ENCODE measurements at regions not wholly inside any gene's neighbourhood (a gene's known extent, or its start where the extent isn't known, plus 50 kb on each side); places are given as distances from the start of the nearest gene placed in this dataset.

DNA sequence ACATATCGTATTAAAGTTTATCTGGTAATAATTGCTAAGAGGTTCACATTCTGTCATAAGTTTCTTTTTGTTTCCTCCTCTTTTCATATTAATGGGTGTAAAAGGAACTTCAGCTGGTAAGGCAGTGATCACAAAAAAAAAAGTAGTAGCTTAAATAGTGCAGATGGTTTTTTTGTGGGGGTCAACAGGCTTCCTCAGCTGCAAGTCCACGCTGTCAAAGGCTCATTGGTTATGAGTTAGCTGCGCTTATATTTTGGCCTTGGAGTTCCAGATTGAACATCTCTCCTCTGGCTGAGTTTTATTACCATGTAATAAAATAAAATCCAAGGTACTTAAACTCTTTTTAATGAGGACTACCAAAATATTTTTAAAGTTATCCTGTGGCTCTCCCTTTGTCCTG, 277.0 kb upstream of the ZEB2 start:
- DNase-seq, result no peak
- Histone ChIP-seq H3K36me3 (no peaks in the 10 kb centered on the region), H3K9me3 (ENCODE audit: severe bottlenecking) (no peaks in the 10 kb centered on the region), H3K4me3 (ENCODE audit: low read depth, low read length) (no peak overlapping the region), H3K27me3 (ENCODE audit: insufficient read depth, low read depth, severe bottlenecking) (no peaks in the 10 kb centered on the region), H3K27ac (no peak overlapping the region)
- TF ChIP-seq, protein P1, sequence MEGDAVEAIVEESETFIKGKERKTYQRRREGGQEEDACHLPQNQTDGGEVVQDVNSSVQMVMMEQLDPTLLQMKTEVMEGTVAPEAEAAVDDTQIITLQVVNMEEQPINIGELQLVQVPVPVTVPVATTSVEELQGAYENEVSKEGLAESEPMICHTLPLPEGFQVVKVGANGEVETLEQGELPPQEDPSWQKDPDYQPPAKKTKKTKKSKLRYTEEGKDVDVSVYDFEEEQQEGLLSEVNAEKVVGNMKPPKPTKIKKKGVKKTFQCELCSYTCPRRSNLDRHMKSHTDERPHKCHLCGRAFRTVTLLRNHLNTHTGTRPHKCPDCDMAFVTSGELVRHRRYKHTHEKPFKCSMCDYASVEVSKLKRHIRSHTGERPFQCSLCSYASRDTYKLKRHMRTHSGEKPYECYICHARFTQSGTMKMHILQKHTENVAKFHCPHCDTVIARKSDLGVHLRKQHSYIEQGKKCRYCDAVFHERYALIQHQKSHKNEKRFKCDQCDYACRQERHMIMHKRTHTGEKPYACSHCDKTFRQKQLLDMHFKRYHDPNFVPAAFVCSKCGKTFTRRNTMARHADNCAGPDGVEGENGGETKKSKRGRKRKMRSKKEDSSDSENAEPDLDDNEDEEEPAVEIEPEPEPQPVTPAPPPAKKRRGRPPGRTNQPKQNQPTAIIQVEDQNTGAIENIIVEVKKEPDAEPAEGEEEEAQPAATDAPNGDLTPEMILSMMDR (IDR thresholded peaks at IDR 0.05; ENCODE audit: low read depth, low read length), result no peak

- no peaks in the 10 kb centered on the region for H3K9me3 ChIP-seq (ENCODE audit: severe bottlenecking)
- H3K36me3 ChIP-seq, result no peaks in the 10 kb centered on the region
- H3K4me3 ChIP-seq (ENCODE audit: low read depth, low read length), result no peak overlapping the region
- no peaks in the 10 kb centered on the region for H3K27me3 ChIP-seq (ENCODE audit: insufficient read depth, low read depth, severe bottlenecking)
- TF ChIP-seq, protein P1 (IDR thresholded peaks at IDR 0.05; ENCODE audit: low read depth, low read length), result no peak
- H3K27ac ChIP-seq, result no peak overlapping the region
- no peak for DNase-seq
Observed at GRCh38 chr2:144796164-144796563, 276.2 kb upstream of the ZEB2 start.

DNA sequence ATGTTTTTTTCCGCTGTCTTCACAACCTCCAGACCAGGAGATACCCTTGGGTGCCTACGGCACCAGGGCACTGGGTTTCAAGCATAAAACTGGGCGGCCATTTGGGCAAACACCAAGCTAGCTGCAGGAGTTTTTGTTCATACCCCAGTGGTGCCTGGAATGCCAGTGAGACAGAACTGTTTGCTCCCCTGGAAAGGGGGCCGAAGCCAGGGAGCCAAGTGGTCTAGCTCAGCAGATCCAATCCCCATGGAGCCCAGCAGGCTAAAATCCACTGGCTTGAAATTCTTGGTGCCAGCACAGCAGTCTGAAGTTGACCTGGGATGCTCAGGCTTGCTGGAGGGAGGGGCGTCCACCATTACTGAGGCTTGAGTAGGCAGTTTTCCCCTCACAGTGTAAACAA, 265.3 kb upstream of the ZEB2 start:
- TF ChIP-seq, protein P1 (IDR thresholded peaks at IDR 0.05; ENCODE audit: low read depth, low read length), result no peak
- Histone ChIP-seq H3K9me3 (ENCODE audit: severe bottlenecking) (no peaks in the 10 kb centered on the region), H3K27ac (no peak overlapping the region), H3K27me3 (ENCODE audit: insufficient read depth, low read depth, severe bottlenecking) (no peaks in the 10 kb centered on the region), H3K4me3 (ENCODE audit: low read depth, low read length) (no peak overlapping the region), H3K36me3 (no peaks in the 10 kb centered on the region)
- DNase-seq, result no peak

DNA sequence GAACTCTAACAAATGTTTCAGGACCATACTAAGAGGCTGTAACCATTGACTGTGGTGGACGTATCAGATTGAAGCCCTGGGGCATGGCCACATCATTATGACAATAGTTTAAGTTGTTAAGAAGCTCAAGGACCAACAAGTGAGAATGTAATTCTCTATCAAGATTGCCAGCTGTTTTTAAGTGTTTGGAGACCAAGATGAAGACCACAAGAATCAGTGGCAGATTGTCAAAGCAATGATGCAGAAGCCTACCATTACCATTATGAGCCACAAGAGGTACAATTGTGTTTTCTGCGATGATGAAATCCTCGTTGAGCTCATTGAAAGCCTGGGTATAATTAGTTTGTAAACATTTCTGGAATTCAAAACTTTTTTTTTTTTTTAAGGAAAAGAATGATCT, 261.1 kb upstream of the ZEB2 start:
- Histone ChIP-seq H3K4me3 (ENCODE audit: low read depth, low read length) (no peak overlapping the region), H3K27ac (no peak overlapping the region), H3K9me3 (ENCODE audit: severe bottlenecking) (no peaks in the 10 kb centered on the region), H3K27me3 (ENCODE audit: insufficient read depth, low read depth, severe bottlenecking) (no peaks in the 10 kb centered on the region), H3K36me3 (no peaks in the 10 kb centered on the region)
- no peak for DNase-seq
- TF ChIP-seq, protein P1 (IDR thresholded peaks at IDR 0.05; ENCODE audit: low read depth, low read length), result no peak

DNA sequence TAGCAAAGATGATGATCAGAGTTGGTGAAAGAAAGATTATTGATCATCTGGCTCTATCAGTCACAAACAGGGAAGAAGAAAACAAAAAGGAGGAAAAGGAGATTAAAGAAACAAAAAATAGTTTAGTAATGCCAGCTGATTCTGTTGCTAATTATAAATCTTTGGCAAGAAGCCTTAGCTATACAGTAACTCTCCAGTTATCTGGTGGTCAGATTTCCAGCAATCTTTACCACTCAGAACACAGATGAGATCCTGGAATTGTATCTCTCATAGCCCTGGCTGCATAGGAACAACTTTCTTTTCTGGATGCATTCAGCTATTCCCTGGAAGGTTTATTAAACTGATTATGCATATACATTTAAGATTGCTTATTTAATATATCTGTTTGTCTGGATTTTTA, 256.8 kb upstream of the ZEB2 start:
- Histone ChIP-seq H3K36me3 (no peaks in the 10 kb centered on the region), H3K27ac (no peak overlapping the region), H3K9me3 (ENCODE audit: severe bottlenecking) (no peaks in the 10 kb centered on the region), H3K4me3 (ENCODE audit: low read depth, low read length) (no peak overlapping the region), H3K27me3 (ENCODE audit: insufficient read depth, low read depth, severe bottlenecking) (no peaks in the 10 kb centered on the region)
- DNase-seq, result no peak
- TF ChIP-seq, protein P1 (IDR thresholded peaks at IDR 0.05; ENCODE audit: low read depth, low read length), result no peak

DNA sequence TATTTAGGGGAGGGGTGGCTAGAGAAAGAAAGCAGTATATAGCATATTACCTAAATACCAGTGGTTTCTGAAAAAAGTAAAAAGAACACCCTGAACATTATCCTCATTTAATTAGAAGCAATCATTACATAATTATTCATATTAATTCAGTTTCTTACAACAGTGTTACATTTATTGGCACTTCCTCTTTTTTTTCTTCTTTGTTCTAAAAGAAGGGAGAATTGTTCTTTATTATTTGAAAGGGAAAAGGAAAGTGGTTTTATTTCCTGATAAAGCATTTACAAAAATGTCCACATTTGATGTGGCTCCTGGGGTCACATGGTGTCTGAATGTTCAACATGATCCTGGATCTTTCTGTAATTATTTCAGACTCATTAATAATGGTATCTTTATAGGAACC, 254.9 kb upstream of the ZEB2 start:
- DNase-seq, result no peak
- no peak overlapping the region for H3K4me3 ChIP-seq (ENCODE audit: low read depth, low read length)
- no peaks in the 10 kb centered on the region for H3K9me3 ChIP-seq (ENCODE audit: severe bottlenecking)
- TF ChIP-seq, protein P1 (IDR thresholded peaks at IDR 0.05; ENCODE audit: low read depth, low read length), result no peak
- no peaks in the 10 kb centered on the region for H3K36me3 ChIP-seq
- H3K27ac ChIP-seq, result no peak overlapping the region
- H3K27me3 ChIP-seq (ENCODE audit: insufficient read depth, low read depth, severe bottlenecking), result no peaks in the 10 kb centered on the region

Measured in WERI-Rb-1 (cell line).